ENCODE measurements at regions not wholly inside any gene's neighbourhood (a gene's known extent, or its start where the extent isn't known, plus 50 kb on each side); places are given as distances from the start of the nearest gene placed in this dataset.

GRCh38 chr16:59470556-59470955 is 736.4 kb upstream of the GOT2 start:
- TF ChIP-seq POLR2A (IDR thresholded peaks at IDR 0.05; ENCODE audit: low read depth, low read length) (no peak), TAF1 (IDR thresholded peaks at IDR 0.05; ENCODE audit: borderline replicate concordance, low read depth, low read length) (no peak), POLR2AphosphoS5 (IDR thresholded peaks at IDR 0.05; ENCODE audit: low read depth, low read length) (no peak)

Data from GM12892 (cell line).